ENCODE measurements at regions not wholly inside any gene's neighbourhood (a gene's known extent, or its start where the extent isn't known, plus 50 kb on each side); places are given as distances from the start of the nearest gene placed in this dataset.
"Not testable (repeated sequence)": the region's sequence is repeated elsewhere in the genome, so short reads cannot be mapped to it uniquely, and the experiment has no call there.

DNA sequence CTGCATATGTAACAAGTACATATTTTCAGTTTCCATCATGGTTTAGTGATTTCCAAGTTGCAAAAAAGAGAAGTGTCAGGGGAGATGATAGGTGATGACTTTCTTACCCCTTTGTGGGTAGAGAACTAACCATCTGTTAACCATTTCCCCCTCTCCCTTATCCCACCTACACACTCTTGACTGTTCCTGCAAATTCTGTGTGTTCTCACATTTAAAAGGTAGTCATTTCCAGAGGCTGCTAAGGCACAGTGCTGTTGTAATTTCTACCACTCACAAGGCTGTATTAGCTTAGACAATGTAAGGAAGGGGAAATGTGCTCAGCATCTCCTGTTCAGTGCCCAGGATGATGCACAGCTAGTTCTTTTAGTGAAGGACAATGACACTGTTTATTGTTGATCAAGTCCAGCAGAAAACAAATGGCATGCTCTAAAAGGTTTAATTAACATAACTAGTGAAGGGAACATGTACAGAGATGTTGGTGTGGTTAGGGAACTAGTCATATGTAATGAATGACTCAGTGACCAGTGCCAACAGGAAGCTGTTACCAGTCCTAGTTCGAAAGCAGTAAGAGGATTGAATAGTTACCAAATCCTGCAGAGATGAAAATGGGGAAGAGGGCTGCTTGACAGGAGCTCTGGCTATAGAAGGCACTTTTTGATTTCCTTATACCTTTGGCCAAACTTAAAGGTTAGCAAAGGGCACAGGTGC lies 165.1 kb downstream of the PLK2 start:
- intact Hi-C loops (cut with DNase I; ENCODE audit: low total_unique reads), result no loop called here
- Histone ChIP-seq H3K27me3 (replicated peaks in 1 of 7) (no peaks in the 10 kb centered on the region), H3K4me3 (no peak overlapping the region), H3K4me1 (peaks cover 0 to 8% (median 0%) of the 10 kb centered on the region in 6 donors), H3K36me3 (no peaks in the 10 kb centered on the region), H3K27ac (peak overlapping the region in 7 of 8 donors; percentile 63 to 80 (median 73)), H3K9me3 (peaks cover 0 to 3% (median 0%) of the 10 kb centered on the region in 8 donors)
- TF ChIP-seq POLR2AphosphoS5 (IDR thresholded peaks at IDR 0.05) (peak in 1 of 3 donors; percentile 75), POLR2A (IDR thresholded peaks at IDR 0.05) (no peak)
- TF ChIP-seq, protein P1, sequence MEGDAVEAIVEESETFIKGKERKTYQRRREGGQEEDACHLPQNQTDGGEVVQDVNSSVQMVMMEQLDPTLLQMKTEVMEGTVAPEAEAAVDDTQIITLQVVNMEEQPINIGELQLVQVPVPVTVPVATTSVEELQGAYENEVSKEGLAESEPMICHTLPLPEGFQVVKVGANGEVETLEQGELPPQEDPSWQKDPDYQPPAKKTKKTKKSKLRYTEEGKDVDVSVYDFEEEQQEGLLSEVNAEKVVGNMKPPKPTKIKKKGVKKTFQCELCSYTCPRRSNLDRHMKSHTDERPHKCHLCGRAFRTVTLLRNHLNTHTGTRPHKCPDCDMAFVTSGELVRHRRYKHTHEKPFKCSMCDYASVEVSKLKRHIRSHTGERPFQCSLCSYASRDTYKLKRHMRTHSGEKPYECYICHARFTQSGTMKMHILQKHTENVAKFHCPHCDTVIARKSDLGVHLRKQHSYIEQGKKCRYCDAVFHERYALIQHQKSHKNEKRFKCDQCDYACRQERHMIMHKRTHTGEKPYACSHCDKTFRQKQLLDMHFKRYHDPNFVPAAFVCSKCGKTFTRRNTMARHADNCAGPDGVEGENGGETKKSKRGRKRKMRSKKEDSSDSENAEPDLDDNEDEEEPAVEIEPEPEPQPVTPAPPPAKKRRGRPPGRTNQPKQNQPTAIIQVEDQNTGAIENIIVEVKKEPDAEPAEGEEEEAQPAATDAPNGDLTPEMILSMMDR (IDR thresholded peaks at IDR 0.05 in 8 of 11, conservative IDR thresholded peaks at IDR 0.05 in 3 of 11), result no peak
- 1 to 26% (median 14%) methylated on average over 1 of the region's 1 CpG for WGBS, 5 donors
- no peak for DNase-seq

DNA sequence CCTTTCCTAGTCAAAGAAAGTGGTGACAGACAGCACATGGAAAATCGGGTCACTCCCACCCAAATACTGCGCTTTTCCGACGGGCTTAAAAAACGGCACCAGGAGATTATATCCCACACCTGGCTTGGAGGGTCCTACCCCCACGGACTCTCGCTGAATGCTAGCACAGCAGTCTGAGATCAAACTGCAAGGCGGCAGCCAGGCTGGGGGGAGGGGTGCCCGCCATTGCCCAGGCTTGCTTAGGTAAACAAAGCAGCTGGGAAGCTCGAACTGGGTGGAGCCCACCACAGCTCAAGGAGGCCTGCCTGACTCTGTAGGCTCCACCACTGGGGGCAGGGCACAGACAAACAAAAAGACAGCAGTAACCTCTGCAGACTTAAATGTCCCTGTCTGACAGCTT lies 171.6 kb downstream of the PLK2 start:
- H3K27ac ChIP-seq; H3K4me1 ChIP-seq; H3K4me3 ChIP-seq; H3K9me3 ChIP-seq; intact Hi-C loops (cut with DNase I; ENCODE audit: low total_unique reads); H3K27me3 ChIP-seq (replicated peaks in 1 of 7); H3K36me3 ChIP-seq; DNase-seq: not testable (repeated sequence)
- 83 to 92% (median 89%) methylated on average over 9 to 10 of the region's 10 CpGs for WGBS, 5 donors

DNA sequence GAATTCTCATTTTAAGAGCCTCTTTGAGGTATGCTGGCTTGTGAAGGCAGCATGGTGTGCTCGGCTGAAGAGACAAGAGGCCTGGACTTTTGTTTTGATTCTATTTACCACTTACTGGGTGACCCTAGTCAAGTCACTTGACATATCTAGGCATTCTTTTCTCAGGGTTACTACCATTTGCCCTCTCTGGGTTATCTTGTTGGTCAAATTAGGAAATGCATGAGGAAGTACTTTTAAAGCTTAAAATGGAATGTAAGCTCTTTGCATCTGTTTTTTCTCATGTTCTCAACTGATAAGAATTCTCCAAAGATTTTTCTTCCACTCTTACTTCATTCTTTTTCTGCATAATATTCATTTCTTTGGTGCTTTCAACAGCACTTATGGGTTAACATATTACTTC lies 173.1 kb downstream of the PLK2 start:
- no peak for TF ChIP-seq POLR2AphosphoS5 (IDR thresholded peaks at IDR 0.05)
- TF ChIP-seq, protein P1 (IDR thresholded peaks at IDR 0.05 in 8 of 11, conservative IDR thresholded peaks at IDR 0.05 in 3 of 11), result no peak
- no peak for TF ChIP-seq POLR2A (IDR thresholded peaks at IDR 0.05)
- no peaks in the 10 kb centered on the region for H3K36me3 ChIP-seq
- no peak overlapping the region for H3K4me3 ChIP-seq
- 48 to 73% (median 60%) methylated on average over 1 of the region's 1 CpG for WGBS, 5 donors
- no peaks in the 10 kb centered on the region for H3K4me1 ChIP-seq
- H3K9me3 ChIP-seq, result no peaks in the 10 kb centered on the region
- no peak for DNase-seq
- no peak overlapping the region for H3K27ac ChIP-seq
- no peaks in the 10 kb centered on the region for H3K27me3 ChIP-seq (replicated peaks in 1 of 7)
- intact Hi-C loops (cut with DNase I; ENCODE audit: low total_unique reads), result no loop called here

DNA sequence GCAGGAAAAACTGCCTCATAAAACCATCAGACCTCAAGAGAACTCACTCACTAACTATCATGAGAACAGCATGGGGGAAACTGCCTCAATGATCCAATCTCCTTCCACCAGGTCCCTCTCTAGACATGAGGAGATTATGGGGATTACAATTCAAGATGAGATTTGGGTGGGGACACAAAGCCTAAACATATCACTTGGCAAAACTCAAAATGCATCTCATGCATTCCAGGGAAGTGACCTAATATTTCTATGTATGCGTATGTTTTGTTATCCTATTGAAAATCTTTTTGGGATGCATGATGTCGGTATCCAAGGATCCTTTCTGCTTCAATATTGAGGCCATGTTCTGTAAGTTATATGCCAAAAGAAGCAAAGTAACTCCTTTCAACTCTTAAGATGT lies 174.0 kb downstream of the PLK2 start:
- H3K4me3 ChIP-seq, result no peak overlapping the region
- H3K27ac ChIP-seq, result no peak overlapping the region
- no peaks in the 10 kb centered on the region for H3K4me1 ChIP-seq
- H3K36me3 ChIP-seq, result no peaks in the 10 kb centered on the region
- TF ChIP-seq POLR2AphosphoS5 (IDR thresholded peaks at IDR 0.05), result no peak
- TF ChIP-seq, protein P1 (IDR thresholded peaks at IDR 0.05 in 8 of 11, conservative IDR thresholded peaks at IDR 0.05 in 3 of 11), result no peak
- no peak for TF ChIP-seq POLR2A (IDR thresholded peaks at IDR 0.05)
- no peaks in the 10 kb centered on the region for H3K9me3 ChIP-seq
- 92 to 99% (median 96%) methylated on average over 2 of the region's 2 CpGs for WGBS, 5 donors
- no peaks in the 10 kb centered on the region for H3K27me3 ChIP-seq (replicated peaks in 1 of 7)
- no peak for DNase-seq
- intact Hi-C loops (cut with DNase I; ENCODE audit: low total_unique reads), result no loop called here

Measured in spleen (tissue), 11 donors.